Ovary (tissue), 7 donors: ENCODE measurements at regions not wholly inside any gene's neighbourhood (a gene's known extent, or its start where the extent isn't known, plus 50 kb on each side); places are given as distances from the start of the nearest gene placed in this dataset.
A peak's percentile ranks its signal among the peaks of the same experiment; 100 is the strongest.

ENCODE experiments used
- DNase-seq, 5 donors: peaks; one replicate each; pipeline ENCODE4 v3.0.0-alpha.2; 2019 to 2020
- H3K27ac ChIP-seq, 2 donors: fragments of 200-600 bp; one replicate each; pipeline versions ENCODE4 v1.5.1 to v1.8.0; 2019 to 2022
- H3K27me3 ChIP-seq: fragments of 200-600 bp; one replicate; pipeline ENCODE4 v1.8.0; 2022
- H3K36me3 ChIP-seq: fragments of 200-600 bp; sonication (generic); one replicate; pipeline ENCODE4 v1.5.1; 2019
- H3K4me1 ChIP-seq: one replicate; pipeline ENCODE4 v1.8.1; 2013; ENCODE audit warnings: mild to moderate bottlenecking, moderate library complexity; ENCODE audit not compliant: insufficient read depth
- H3K4me3 ChIP-seq: fragments of 200-600 bp; sonication (generic); one replicate; pipeline ENCODE4 v1.5.1; 2017
- H3K9me3 ChIP-seq, 2 donors: fragments of 200-600 bp in 1 of 2; sonication (generic) in 1 of 2; one replicate each; pipeline versions ENCODE4 v1.5.1 to v1.8.1; 2013 to 2019; ENCODE audit warnings: mild to moderate bottlenecking in 1 of 2, moderate library complexity in 1 of 2
- CTCF ChIP-seq, 3 donors: fragments of 450-650 bp in 2 of 3; fragments of 200-600 bp in 1 of 3; IDR thresholded peaks; one replicate each; pipeline versions ENCODE4 v1.5.1 to v1.8.0; 2016 to 2022; ENCODE audit warnings: antibody characterized with exemption in 3 of 3, mild to moderate bottlenecking in 1 of 3
- EP300 ChIP-seq: sonication (generic); formaldehyde crosslinking; IDR thresholded peaks from one replicate; pipeline ENCODE4 v1.6.1; 2017; ENCODE audit warnings: antibody characterized with exemption
- POLR2A ChIP-seq: fragments of 450-650 bp; IDR thresholded peaks from one replicate; pipeline ENCODE4 v1.6.1; 2017; ENCODE audit warnings: antibody characterized with exemption, mild to moderate bottlenecking, moderate library complexity
- WGBS, 3 donors: extraction: QIAGEN DNeasy Blood & Tissue Kit in 1 of 3; methylation state at CpG; one replicate each; pipeline versions ENCODE4 v1.1.5 to v1.1.7; 2013 to 2017; 5-methylcytosine and 5-hydroxymethylcytosine counted together
- intact Hi-C, 4 donors: fragments of 100-400 bp; cut with DNase I; formaldehyde crosslinking; loops; one replicate each; pipeline versions ENCODE4 v1.11.0 to v1.15.1; 2022 to 2023
- donor health status: DM: no; HTN: no; CAD: no; lungs with moderate emphysema.
- donor health status: DM: no; HTN: no; CAD: no.
- donor health status: Bipolar disorder and iron deficiency.
- donor health status: DM: no; HTN: no; CAD: no.
- donor health status: DM: yes; HTN: yes; CAD: no.

DNA sequence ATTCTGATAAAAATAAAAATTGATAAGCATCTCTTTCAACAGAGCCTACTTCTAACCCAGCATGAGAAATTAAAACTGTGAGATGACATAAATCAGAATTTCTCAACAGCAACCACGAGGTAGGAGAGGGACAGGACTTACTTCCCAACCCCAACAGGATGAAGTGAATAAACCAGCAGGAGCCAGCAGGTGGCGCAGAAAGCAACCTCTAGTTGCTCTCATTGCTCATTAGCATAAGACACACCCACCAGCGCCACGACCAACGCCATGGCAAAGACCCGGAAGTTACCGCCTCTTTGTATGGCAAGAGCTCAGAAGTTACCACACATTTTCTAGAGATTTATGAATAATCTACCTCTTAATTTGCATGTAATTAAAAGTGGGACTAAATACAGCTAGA lies 189.4 kb upstream of the CDH8 start:
- H3K27me3 ChIP-seq, result no peaks in the 10 kb centered on the region
- no peaks in the 10 kb centered on the region for H3K9me3 ChIP-seq
- no peak for TF ChIP-seq EP300
- TF ChIP-seq CTCF (IDR thresholded peaks at IDR 0.05), result no peak
- TF ChIP-seq POLR2A, result no peak
- H3K4me1 ChIP-seq, result no peaks in the 10 kb centered on the region
- whole genome bisulfite sequencing, 3 donors, result 54 to 61% (median 59%) methylated on average over 7 of the region's 7 CpGs
- H3K27ac ChIP-seq, result no peak overlapping the region
- H3K36me3 ChIP-seq, result no peaks in the 10 kb centered on the region
- H3K4me3 ChIP-seq, result no peak overlapping the region
- intact Hi-C loops, result no loop called here
- peak in 2 of 5 donors; percentile 8 to 22 for DNase-seq

DNA sequence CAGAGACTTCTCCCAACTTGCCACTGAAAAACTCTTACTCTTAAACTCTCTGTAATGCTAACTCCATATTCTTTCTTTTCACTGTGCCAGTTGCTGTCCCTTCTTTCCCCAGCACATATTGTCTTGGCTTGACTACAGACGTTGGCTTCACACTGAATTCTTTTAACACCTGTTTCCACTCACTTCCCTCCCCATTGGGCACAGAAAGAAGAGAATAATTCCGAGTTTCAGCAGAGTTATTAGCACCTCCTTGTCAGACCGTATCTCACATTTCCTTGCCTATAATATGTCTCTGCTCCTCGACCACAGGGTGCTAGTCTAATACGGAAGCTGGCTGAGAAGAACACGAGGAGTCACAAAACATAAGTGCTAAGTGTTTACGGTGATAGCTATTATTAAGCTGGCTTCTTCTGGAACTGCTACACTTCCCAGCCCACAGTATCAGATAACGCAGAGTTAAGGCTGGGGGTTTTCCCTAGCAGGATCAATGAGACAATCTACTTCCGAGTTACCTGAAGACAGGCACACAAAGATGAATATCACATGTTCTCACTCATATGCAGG lies 188.5 kb upstream of the CDH8 start:
- 50 to 61% (median 53%) methylated on average over 9 of the region's 9 CpGs for WGBS, 3 donors

GRCh38 chr16:62216837-62217236 lies 180.6 kb upstream of the CDH8 start:
- H3K36me3 ChIP-seq, result no peaks in the 10 kb centered on the region
- H3K27ac ChIP-seq, result no peak overlapping the region
- H3K4me3 ChIP-seq, result no peak overlapping the region
- TF ChIP-seq CTCF (IDR thresholded peaks at IDR 0.05) (no peak), POLR2A (no peak), EP300 (no peak)
- WGBS, 3 donors, result 62 to 76% (median 67%) methylated on average over 3 of the region's 3 CpGs
- intact Hi-C loops, result no loop called here
- H3K27me3 ChIP-seq, result no peaks in the 10 kb centered on the region
- no peaks in the 10 kb centered on the region for H3K9me3 ChIP-seq
- DNase-seq, result no peak
- H3K4me1 ChIP-seq, result no peaks in the 10 kb centered on the region

More for the DNA sequence above, 188.5 kb upstream of the CDH8 start:
- DNase-seq, result no peak
- H3K27ac ChIP-seq, result no peak overlapping the region
- no peak for TF ChIP-seq CTCF (IDR thresholded peaks at IDR 0.05)
- TF ChIP-seq EP300, result no peak
- no peak for TF ChIP-seq POLR2A
- H3K4me3 ChIP-seq, result no peak overlapping the region
- intact Hi-C loops, result no loop called here
- no peaks in the 10 kb centered on the region for H3K4me1 ChIP-seq
- H3K9me3 ChIP-seq, result no peaks in the 10 kb centered on the region
- no peaks in the 10 kb centered on the region for H3K36me3 ChIP-seq
- no peaks in the 10 kb centered on the region for H3K27me3 ChIP-seq

GRCh38 chr16:62213763-62214162 lies 177.5 kb upstream of the CDH8 start:
- no peak overlapping the region for H3K4me3 ChIP-seq
- no peaks in the 10 kb centered on the region for H3K4me1 ChIP-seq
- no peak overlapping the region for H3K27ac ChIP-seq
- 73 to 85% (median 79%) methylated on average over 2 of the region's 2 CpGs for WGBS, 3 donors
- no peaks in the 10 kb centered on the region for H3K27me3 ChIP-seq
- TF ChIP-seq CTCF (IDR thresholded peaks at IDR 0.05) (no peak), EP300 (no peak), POLR2A (no peak)
- DNase-seq, result no peak
- intact Hi-C loops, result no loop called here
- no peaks in the 10 kb centered on the region for H3K36me3 ChIP-seq
- no peaks in the 10 kb centered on the region for H3K9me3 ChIP-seq
